Astrocyte of the spinal cord (primary cell): ENCODE measurements at regions not wholly inside any gene's neighbourhood (a gene's known extent, or its start where the extent isn't known, plus 50 kb on each side); places are given as distances from the start of the nearest gene placed in this dataset.

Experiments used
- DNase-seq: peaks from one replicate; pipeline ENCODE4 v3.0.0; 2011; ENCODE audit warnings: low read depth, low spot score
- H3K4me3 ChIP-seq: 2 replicates; pipeline ENCODE4 v1.5.1; 2011; ENCODE audit warnings: low read depth, mild to moderate bottlenecking, low read length, moderate library complexity
- in situ Hi-C: cut with HindIII; loops from 2 replicates; pipeline ENCODE4 v1.10.0; 2017; ENCODE audit warnings: low sequenced_read_pairs
- TF ChIP-seq, protein P1 (sequence below): IDR thresholded peaks from 2 replicates; pipeline ENCODE4 v1.5.1; 2012; ENCODE audit warnings: low read depth, mild to moderate bottlenecking, low read length, inconsistent platforms

DNA sequence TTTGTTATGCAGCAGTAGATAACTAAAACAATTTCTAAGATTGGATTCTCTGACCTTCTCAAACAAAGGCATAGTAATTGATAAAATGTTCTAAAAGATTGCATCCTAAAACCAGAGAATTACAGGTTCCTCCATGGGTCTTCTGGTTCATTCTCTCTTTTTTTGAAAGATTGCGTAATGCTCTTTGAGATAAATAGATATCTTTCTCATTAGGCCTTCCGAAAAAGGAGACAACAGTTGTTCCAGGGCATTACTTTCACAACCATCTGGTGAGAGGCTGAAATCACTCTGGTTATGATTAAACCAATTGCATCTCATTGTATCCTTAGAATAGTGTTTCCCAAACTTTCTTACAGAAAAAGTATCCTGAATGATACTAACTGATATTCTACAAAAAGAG, 174.7 kb upstream of the NREP start:
- DNase-seq = no peak
- in situ Hi-C loops = no loop called here
- TF ChIP-seq, protein P1, sequence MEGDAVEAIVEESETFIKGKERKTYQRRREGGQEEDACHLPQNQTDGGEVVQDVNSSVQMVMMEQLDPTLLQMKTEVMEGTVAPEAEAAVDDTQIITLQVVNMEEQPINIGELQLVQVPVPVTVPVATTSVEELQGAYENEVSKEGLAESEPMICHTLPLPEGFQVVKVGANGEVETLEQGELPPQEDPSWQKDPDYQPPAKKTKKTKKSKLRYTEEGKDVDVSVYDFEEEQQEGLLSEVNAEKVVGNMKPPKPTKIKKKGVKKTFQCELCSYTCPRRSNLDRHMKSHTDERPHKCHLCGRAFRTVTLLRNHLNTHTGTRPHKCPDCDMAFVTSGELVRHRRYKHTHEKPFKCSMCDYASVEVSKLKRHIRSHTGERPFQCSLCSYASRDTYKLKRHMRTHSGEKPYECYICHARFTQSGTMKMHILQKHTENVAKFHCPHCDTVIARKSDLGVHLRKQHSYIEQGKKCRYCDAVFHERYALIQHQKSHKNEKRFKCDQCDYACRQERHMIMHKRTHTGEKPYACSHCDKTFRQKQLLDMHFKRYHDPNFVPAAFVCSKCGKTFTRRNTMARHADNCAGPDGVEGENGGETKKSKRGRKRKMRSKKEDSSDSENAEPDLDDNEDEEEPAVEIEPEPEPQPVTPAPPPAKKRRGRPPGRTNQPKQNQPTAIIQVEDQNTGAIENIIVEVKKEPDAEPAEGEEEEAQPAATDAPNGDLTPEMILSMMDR = no peak
- H3K4me3 ChIP-seq = no peak overlapping the region

DNA sequence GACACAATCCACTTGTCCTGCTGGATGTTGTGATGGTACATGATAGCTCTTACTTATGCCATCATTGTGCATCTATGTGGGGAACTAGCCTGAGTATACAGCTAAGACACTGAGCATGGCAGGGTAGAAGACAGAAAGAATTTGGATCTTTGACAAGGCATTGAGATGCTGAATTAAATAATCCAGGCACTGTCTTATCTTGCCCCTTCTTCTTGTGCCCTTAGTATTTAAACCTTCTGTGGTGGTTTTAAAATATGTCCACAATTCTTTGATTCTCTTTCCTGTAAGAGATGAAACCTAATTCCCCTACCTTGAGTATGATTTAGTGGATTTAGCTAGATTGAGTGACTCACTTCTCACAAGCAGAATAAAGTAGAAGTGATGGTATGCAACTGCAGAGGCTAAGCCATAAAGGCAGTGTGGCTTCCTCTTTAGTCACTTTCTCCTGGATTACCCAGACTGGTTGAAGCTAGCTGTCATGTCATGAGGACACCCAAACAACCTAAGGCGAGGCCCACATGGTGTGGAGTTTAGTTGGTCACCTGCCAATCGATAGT, 174.0 kb upstream of the NREP start:
- H3K4me3 ChIP-seq = no peak overlapping the region
- DNase-seq = peak; percentile 50
- TF ChIP-seq, protein P1 = no peak
- in situ Hi-C loops = no loop called here

DNA sequence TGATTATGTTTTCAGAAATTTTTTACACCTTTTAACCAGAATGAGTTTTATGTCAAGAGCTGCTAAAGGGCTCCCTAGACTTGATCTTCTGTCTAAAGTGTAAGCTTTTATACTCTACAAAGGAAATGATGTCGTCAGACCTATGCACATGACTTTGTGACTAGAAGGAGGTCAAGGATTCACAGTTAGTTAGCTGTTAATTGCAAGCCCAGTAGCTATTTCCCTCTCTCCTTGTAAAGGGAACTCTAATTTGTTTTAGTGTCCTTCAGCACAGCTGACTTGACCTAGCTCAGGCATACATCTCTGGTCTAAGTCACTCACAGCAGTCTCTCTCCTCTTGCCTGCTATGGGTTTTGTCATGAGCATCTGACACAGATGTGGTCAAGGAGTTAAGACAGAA, 173.5 kb upstream of the NREP start:
- no peak overlapping the region for H3K4me3 ChIP-seq
- DNase-seq = peak; percentile 13
- in situ Hi-C loops = no loop called here
- TF ChIP-seq, protein P1 = no peak

DNA sequence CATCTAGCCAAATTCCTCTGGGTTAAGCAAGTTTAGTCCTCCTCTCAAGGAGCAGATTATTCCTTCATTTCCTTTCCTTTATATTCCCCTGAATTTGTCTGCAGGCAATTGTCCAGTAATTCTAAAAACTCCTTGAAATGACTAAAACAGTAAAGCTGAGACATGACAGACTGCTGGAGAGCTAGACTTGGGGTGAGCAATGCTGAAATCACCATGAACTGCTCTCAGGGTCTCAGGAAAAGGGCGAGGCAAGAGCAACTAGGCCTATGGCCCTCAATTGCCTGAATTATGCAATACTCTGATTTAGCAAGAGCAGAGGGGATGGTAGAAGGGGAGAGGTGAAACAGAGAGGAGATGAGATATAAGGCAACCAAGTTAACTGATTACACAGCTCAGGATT, 172.9 kb upstream of the NREP start:
- peak; percentile 74 for DNase-seq
- TF ChIP-seq, protein P1 = no peak
- in situ Hi-C loops = no loop called here
- H3K4me3 ChIP-seq = no peak overlapping the region

DNA sequence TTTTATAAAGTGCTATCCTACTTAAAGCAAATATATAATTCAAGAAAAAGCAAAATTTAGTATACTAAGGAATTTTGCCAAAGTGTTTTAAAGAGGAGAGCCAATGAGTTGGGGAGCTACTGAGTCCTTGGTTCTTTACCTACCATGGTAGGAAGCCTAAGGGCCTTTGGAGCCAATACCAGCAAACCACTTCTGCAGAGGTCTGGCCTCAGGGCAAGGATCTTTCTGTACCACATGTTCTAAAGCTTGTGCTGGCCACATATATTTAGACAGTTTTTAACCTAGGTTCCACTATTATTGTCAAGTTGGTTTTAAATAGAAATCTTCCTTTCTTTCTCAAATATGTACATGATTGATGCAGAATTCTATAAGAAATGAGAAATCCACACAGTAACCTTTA, 172.3 kb upstream of the NREP start:
- H3K4me3 ChIP-seq = no peak overlapping the region
- DNase-seq = no peak
- TF ChIP-seq, protein P1 = no peak
- in situ Hi-C loops = no loop called here

DNA sequence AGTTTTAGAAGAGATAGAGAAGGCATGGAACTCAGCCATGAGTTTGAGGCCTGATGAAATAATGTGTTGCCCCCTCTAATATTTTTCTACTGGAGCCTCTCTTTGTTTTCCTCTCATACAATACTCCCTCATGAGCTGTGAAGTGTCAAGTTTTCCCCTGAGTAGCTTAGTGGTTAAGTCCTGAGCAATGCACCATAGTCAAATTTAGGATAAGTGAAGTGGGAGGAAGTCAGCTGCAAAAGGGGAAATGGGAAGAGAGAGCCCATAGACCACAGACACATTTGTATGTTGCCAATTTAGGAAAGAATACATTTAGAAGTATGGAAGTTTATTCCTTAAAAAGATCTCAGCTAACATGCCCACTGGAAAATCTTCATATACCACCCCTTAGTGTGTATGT, 171.5 kb upstream of the NREP start:
- TF ChIP-seq, protein P1 = no peak
- no peak for DNase-seq
- no peak overlapping the region for H3K4me3 ChIP-seq
- in situ Hi-C loops = no loop called here

DNA sequence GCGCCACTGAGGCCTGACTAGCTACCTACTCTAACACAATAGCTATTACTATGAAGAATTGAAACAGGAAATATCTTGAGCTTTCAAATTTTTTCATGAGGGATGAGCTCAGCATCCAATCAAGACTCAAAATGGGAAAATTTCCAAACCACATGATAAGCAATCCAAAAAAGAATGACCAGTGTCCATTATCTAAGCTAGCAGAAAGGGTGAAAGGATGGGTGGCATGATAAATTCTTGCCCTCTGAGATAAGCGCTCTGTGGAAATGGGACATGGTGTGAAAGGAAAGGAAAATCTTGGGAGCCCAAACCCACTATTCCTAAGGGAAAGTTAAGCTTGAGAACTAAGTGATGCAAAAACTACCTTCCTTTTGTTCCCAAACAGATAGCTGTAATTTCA, 170.2 kb upstream of the NREP start:
- in situ Hi-C loops = no loop called here
- TF ChIP-seq, protein P1 = no peak
- DNase-seq = no peak
- H3K4me3 ChIP-seq = no peak overlapping the region
